Activated CD8-positive, alpha-beta memory T cell treated with anti-CD3 and anti-CD28 coated beads for 48 hours (primary cell): ENCODE measurements at regions not wholly inside any gene's neighbourhood (a gene's known extent, or its start where the extent isn't known, plus 50 kb on each side); places are given as distances from the start of the nearest gene placed in this dataset.

Experiments
- DNase-seq, 3 experiments: peaks; one replicate each; pipeline ENCODE4 v3.0.0-alpha.2; 2020; ENCODE audit warnings: low read depth in 2 of 3, low spot score in 2 of 3

- no peak for DNase-seq
These were observed 86.1 kb upstream of the VAV3 start for GRCh38 chr1:108050911-108051629.

- DNase-seq = no peak
These were observed 85.2 kb upstream of the VAV3 start for GRCh38 chr1:108050158-108050557.

- no peak for DNase-seq
These were observed 84.3 kb upstream of the VAV3 start for GRCh38 chr1:108049178-108049819.

- DNase-seq = no peak
These were observed 83.6 kb upstream of the VAV3 start for GRCh38 chr1:108048301-108049177.

GRCh38 chr1:108047085-108047484 is 82.1 kb upstream of the VAV3 start:
- no peak for DNase-seq

GRCh38 chr1:108046026-108046425 is 81.0 kb upstream of the VAV3 start:
- no peak for DNase-seq

- DNase-seq = no peak
These were observed 80.5 kb upstream of the VAV3 start for GRCh38 chr1:108045460-108045859.

DNA sequence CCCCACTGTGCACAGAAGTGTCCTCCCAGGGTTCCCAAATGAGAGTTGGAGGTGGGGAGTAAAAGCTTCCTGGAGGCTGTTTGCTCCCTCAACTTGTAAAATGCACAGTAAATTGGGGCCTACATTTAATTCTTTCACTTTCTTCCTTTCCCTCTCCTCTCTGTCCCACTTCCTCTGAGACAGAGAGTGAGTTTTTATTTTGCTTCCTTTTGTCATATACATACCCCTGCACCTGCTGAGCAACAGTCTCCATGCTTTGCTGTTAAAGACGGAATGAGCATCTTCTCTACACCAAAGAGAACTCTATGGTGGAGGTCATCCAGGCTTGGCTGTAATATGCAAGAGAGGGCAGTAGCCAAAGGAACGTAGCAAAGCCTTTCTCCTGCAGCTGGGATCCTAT is 79.3 kb upstream of the VAV3 start:
- DNase-seq = no peak

DNA sequence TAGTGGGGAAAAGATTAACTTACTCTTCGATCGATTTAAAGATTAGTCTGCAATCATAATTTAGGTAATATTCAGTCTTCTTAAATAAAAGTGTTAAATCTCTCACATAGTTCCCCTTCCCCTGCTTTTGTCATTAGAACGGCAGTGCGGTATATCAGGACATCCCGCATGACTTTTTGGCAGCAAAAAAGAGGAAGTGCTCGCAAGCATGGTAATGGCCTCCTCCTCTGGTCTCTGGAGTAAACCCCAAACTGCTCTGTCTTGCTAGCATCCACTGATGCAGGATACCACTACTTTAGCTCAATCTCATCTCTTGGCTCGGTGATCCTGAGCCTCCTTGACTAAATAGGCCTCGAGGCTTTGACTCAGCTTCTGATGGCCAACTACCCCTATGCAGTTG is 78.7 kb upstream of the VAV3 start:
- no peak for DNase-seq

DNA sequence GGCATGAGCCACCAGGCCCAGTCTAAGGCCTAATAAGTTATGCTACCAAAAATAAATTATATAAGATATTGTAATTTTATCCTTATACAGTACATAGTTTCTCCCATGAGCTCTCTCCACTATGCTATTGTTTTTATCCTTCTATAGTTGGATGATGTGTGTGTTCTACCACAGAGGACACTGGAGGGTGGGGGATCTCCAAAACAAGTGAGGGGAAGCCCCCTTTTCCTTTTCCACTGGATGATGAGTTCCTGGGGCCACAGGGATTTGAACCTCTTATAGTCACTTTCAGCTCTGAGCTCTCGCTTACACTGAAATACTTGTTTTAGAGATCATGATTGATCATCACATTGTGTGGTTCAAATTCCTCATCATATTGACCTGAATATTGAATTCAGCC is 77.6 kb upstream of the VAV3 start:
- DNase-seq = no peak

DNA sequence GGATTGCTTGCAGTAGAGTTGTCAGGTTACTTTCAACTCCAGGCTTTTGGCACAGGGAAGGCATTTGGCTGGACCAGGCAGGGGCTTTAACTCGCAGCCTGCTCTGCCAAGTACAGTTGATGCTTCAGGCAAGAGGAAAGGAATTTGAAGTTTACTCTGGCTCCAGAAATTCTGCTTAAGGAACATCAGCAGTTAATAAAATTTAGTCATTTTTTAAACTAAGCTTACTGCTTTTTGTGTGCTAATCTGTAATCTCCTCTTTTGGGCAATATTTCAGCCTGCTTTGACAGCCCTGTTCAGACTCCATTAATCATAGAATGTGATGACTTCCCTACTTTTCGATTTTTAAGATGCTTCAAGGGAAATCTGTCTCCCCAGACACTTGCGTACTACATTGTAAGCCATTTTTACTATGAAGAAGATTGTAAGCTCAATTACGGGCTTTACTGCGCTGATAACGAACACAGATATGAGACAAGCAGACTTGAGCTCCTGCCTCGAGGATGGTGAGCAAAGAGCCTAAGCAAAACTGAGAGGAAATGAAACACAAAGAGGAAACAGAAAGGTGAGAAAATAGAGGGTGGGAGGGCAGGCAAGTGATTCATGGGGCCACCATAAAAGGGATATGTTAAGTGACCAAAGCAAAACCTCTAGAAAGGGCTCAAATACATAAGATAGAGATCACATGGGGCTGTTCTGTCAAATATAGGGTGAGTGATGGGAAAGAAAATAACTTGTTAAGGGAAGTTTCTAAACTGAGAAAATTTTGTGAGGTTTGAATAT is 76.6 kb upstream of the VAV3 start:
- no peak for DNase-seq

- no peak for DNase-seq
These were observed 73.8 kb upstream of the VAV3 start for GRCh38 chr1:108038653-108039236.

- no peak for DNase-seq
These were observed 72.0 kb upstream of the VAV3 start for GRCh38 chr1:108036796-108037562.

DNA sequence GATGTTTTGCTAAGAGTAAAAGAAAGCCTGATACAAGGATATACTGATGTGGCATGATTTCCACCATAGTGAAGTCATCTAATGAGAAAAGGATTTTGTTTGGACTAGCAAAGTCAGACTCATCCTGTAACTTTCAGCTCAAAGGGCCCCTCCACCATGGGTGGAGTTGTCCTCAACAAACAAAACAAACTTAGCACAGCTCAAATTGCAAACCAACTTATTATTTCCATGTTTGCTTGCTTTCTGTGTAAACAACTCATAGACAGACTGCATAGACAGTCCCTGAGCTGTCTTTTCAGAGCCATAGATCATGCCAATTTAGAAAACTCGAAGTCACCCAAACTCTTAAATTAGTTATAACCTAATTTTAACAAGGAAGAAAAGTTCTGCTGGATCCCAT is 69.4 kb upstream of the VAV3 start:
- no peak for DNase-seq

DNA sequence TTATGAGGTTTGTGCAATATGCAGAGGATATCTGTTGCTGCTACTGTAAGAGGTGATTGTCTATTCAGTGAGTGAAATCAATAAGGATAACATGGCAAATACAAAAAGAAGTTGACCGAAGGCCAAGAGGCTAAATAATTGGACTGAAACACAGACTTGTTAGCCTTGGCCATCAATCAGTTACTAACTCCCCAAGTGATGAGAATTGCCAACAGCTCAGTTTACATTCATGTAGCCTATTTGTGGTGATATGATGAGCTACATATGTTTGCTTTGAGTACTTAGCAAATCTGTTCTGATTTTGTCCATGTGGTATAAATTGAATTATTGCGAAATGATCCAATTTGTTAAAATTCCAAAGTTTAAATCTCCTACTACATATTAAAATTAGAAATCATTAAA is 68.6 kb upstream of the VAV3 start:
- no peak for DNase-seq

DNA sequence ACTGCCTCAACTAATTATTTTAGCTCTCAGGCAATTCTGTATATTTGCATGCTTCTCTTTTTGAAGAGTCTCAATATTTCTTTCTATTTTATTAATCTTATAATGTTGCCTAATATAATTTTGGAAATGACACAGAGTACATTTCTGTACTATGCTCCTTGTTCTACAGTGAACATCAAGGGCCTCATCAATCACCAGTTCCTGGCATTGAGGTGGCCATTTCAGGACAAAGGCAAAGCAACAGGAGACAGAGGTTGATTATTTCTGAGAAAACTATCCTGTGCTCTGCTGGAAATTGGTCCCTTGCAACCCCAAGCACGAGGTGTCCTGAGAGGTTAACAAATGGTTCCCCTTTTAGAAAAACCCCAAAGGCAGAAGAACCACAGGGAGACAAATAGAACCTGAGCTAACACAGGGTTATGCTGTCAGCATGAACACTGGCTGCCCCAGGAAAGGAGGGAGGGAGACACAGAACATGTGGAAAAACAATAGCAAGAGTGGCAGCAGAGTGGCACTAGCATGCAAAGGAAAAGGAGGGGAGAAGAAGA is 63.9 kb upstream of the VAV3 start:
- DNase-seq = no peak

DNA sequence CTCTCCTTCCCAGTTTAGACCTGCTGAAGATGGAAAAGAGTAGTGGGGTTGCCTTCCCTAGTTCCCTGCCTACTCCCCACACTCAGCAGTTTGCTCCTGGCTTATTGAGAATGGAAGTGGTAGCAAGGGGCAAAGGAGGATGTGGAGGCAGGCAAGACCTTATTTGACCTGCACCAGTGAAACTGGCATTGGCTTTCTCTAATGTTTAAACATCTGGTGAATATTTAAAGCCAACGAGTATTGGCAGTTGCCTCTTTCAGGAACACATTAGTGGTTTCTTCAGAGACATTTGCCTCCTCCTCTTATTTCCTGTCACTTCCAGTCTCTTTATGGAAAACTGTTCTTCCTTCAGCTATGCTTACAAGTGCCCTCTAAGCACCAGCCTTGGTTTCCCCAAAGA is 62.4 kb upstream of the VAV3 start:
- DNase-seq = no peak

GRCh38 chr1:108017698-108018097 is 52.7 kb upstream of the VAV3 start:
- DNase-seq = no peak

GRCh38 chr1:108016451-108016920 is 51.5 kb upstream of the VAV3 start:
- no peak for DNase-seq
